RWPE2 (cell line): ENCODE measurements at regions not wholly inside any gene's neighbourhood (a gene's known extent, or its start where the extent isn't known, plus 50 kb on each side); places are given as distances from the start of the nearest gene placed in this dataset.
"Not testable (repeated sequence)": the region's sequence is repeated elsewhere in the genome, so short reads cannot be mapped to it uniquely, and the experiment has no call there.

Experiments
- ATAC-seq: fragments of 200-7000 bp; cut with Tn5 transposase; 3 replicates; pipeline ENCODE4 v1.9.1; 2021; ENCODE audit warnings: low read depth
- DNase-seq: peaks from one replicate; pipeline ENCODE4 v3.0.0-alpha.2; 2020; ENCODE audit warnings: low spot score
- H3K27ac ChIP-seq: fragments of 450-650 bp; 2 replicates; pipeline ENCODE4 v1.5.1; 2017; ENCODE audit warnings: mild to moderate bottlenecking; ENCODE audit not compliant: poor library complexity, severe bottlenecking
- H3K27me3 ChIP-seq: fragments of 250-450 bp; sonication (Bioruptor Pico); 2 replicates; pipeline ENCODE4 v1.5.1; 2021; ENCODE audit warnings: mild to moderate bottlenecking, moderate library complexity; ENCODE audit not compliant: insufficient read depth, poor library complexity, severe bottlenecking
- H3K36me3 ChIP-seq: fragments of 250-450 bp; sonication (Bioruptor Pico); 2 replicates; pipeline ENCODE4 v1.5.1; 2020; ENCODE audit warnings: low read depth, mild to moderate bottlenecking, moderate library complexity
- H3K4me1 ChIP-seq: fragments of 250-450 bp; sonication (Bioruptor Pico); 2 replicates; pipeline ENCODE4 v1.5.1; 2021; ENCODE audit warnings: mild to moderate bottlenecking, moderate library complexity; ENCODE audit not compliant: insufficient read depth, poor library complexity, severe bottlenecking
- H3K4me3 ChIP-seq: fragments of 250-450 bp; sonication (Bioruptor Pico); 2 replicates; pipeline ENCODE4 v1.5.1; 2021; ENCODE audit warnings: mild to moderate bottlenecking, moderate library complexity; ENCODE audit not compliant: severe bottlenecking
- H3K9me3 ChIP-seq: fragments of 250-450 bp; sonication (Bioruptor Pico); 2 replicates; pipeline ENCODE4 v1.5.1; 2021; ENCODE audit warnings: mild to moderate bottlenecking, moderate library complexity; ENCODE audit not compliant: severe bottlenecking
- CTCF ChIP-seq: fragments of 450-650 bp; IDR thresholded peaks from one replicate; pipeline ENCODE4 v1.5.1; 2017; ENCODE audit warnings: mild to moderate bottlenecking, moderate library complexity; ENCODE audit not compliant: poor library complexity, severe bottlenecking

- H3K4me1 ChIP-seq: no peaks in the 10 kb centered on the region
- H3K9me3 ChIP-seq: no peaks in the 10 kb centered on the region
- no peak overlapping the region for H3K27ac ChIP-seq
- TF ChIP-seq CTCF: no peak
- no peaks in the 10 kb centered on the region for H3K36me3 ChIP-seq
- H3K27me3 ChIP-seq: no peaks in the 10 kb centered on the region
- ATAC-seq: no peak
- no peak for DNase-seq
- no peak overlapping the region for H3K4me3 ChIP-seq
Observed at GRCh38 chr4:81326581-81326980, 111.6 kb upstream of the PRKG2 start.

GRCh38 chr4:81324594-81324993, 109.6 kb upstream of the PRKG2 start:
- H3K4me3 ChIP-seq, H3K27ac ChIP-seq, H3K9me3 ChIP-seq, ATAC-seq, DNase-seq, H3K4me1 ChIP-seq, H3K36me3 ChIP-seq, H3K27me3 ChIP-seq: not testable (repeated sequence)

GRCh38 chr4:81319657-81320056, 104.6 kb upstream of the PRKG2 start:
- H3K4me1 ChIP-seq: no peaks in the 10 kb centered on the region
- TF ChIP-seq CTCF: no peak

GRCh38 chr4:81314897-81315470, 100.0 kb upstream of the PRKG2 start:
- no peaks in the 10 kb centered on the region for H3K9me3 ChIP-seq
- TF ChIP-seq CTCF: no peak
- DNase-seq (no peak), ATAC-seq (no peak)
- H3K4me1 ChIP-seq: no peaks in the 10 kb centered on the region
- H3K36me3 ChIP-seq: no peaks in the 10 kb centered on the region
- H3K27ac ChIP-seq: no peak overlapping the region
- H3K27me3 ChIP-seq: no peaks in the 10 kb centered on the region
- H3K4me3 ChIP-seq: no peak overlapping the region

More at GRCh38 chr4:81319657-81320056, 104.6 kb upstream of the PRKG2 start:
- no peak overlapping the region for H3K27ac ChIP-seq
- no peak for DNase-seq
- ATAC-seq: no peak
- no peak overlapping the region for H3K4me3 ChIP-seq
- no peaks in the 10 kb centered on the region for H3K27me3 ChIP-seq
- H3K36me3 ChIP-seq: no peaks in the 10 kb centered on the region
- H3K9me3 ChIP-seq: no peaks in the 10 kb centered on the region

- Histone ChIP-seq H3K4me1 (no peaks in the 10 kb centered on the region), H3K27ac (no peak overlapping the region), H3K9me3 (no peaks in the 10 kb centered on the region), H3K27me3 (no peaks in the 10 kb centered on the region), H3K36me3 (no peaks in the 10 kb centered on the region), H3K4me3 (no peak overlapping the region)
- TF ChIP-seq CTCF: no peak
- ATAC-seq (no peak), DNase-seq (no peak)
Observed at GRCh38 chr4:81314196-81314896, 99.3 kb upstream of the PRKG2 start.
